Ishikawa (cell line): ENCODE measurements at regions not wholly inside any gene's neighbourhood (a gene's known extent, or its start where the extent isn't known, plus 50 kb on each side); places are given as distances from the start of the nearest gene placed in this dataset.

Experiments used
- CEBPB ChIP-seq: IDR thresholded peaks from 2 replicates; pipeline ENCODE4 v1.6.1; 2012
- CREB1 ChIP-seq: IDR thresholded peaks from 2 replicates; pipeline ENCODE4 v1.6.1; 2012; ENCODE audit warnings: low read depth
- EGR1 ChIP-seq: IDR thresholded peaks from 2 replicates; pipeline ENCODE4 v1.6.1; 2012
- EP300 ChIP-seq: IDR thresholded peaks from 2 replicates; pipeline ENCODE4 v1.6.1; 2012; ENCODE audit warnings: borderline replicate concordance
- FOXM1 ChIP-seq: IDR thresholded peaks from 2 replicates; pipeline ENCODE4 v1.6.1; 2012; ENCODE audit warnings: low read depth, borderline replicate concordance
- NFIC ChIP-seq: IDR thresholded peaks from 2 replicates; pipeline ENCODE4 v1.6.1; 2012
- RAD21 ChIP-seq: IDR thresholded peaks from 2 replicates; pipeline ENCODE4 v1.6.1; 2012; ENCODE audit warnings: low read depth
- REST ChIP-seq: IDR thresholded peaks from 2 replicates; pipeline ENCODE4 v1.6.1; 2012; ENCODE audit warnings: low read depth, mild to moderate bottlenecking
- TAF1 ChIP-seq: IDR thresholded peaks from 2 replicates; pipeline ENCODE4 v1.6.1; 2012; ENCODE audit warnings: low read depth, mild to moderate bottlenecking
- TCF12 ChIP-seq: IDR thresholded peaks from 2 replicates; pipeline ENCODE4 v1.6.1; 2012; ENCODE audit warnings: low read depth
- TEAD4 ChIP-seq: IDR thresholded peaks from 2 replicates; pipeline ENCODE4 v1.6.1; 2012
- YY1 ChIP-seq: IDR thresholded peaks from 2 replicates; pipeline ENCODE4 v1.6.1; 2012; ENCODE audit warnings: low read depth
- ZBTB7A ChIP-seq: IDR thresholded peaks from 2 replicates; pipeline ENCODE4 v1.6.1; 2012; ENCODE audit warnings: low read depth
- TF ChIP-seq, protein P1 (sequence below): IDR thresholded peaks from 2 replicates; pipeline ENCODE4 v1.6.1; 2012
- TF ChIP-seq, protein P2 (sequence below): IDR thresholded peaks from 2 replicates; pipeline ENCODE4 v1.6.1; 2012

- TF ChIP-seq, protein P1, sequence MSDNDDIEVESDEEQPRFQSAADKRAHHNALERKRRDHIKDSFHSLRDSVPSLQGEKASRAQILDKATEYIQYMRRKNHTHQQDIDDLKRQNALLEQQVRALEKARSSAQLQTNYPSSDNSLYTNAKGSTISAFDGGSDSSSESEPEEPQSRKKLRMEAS, result no peak
- no peak for TF ChIP-seq TAF1
- no peak for TF ChIP-seq EGR1
- TF ChIP-seq NFIC, result no peak
- no peak for TF ChIP-seq CREB1
- TF ChIP-seq CEBPB, result no peak
- no peak for TF ChIP-seq TCF12
- no peak for TF ChIP-seq RAD21
- no peak for TF ChIP-seq EP300
- no peak for TF ChIP-seq TEAD4
- TF ChIP-seq REST, result no peak
- no peak for TF ChIP-seq ZBTB7A
- no peak for TF ChIP-seq FOXM1
- TF ChIP-seq, protein P2, sequence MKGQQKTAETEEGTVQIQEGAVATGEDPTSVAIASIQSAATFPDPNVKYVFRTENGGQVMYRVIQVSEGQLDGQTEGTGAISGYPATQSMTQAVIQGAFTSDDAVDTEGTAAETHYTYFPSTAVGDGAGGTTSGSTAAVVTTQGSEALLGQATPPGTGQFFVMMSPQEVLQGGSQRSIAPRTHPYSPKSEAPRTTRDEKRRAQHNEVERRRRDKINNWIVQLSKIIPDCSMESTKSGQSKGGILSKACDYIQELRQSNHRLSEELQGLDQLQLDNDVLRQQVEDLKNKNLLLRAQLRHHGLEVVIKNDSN, result no peak
- no peak for TF ChIP-seq YY1
These were observed 202.5 kb upstream of the SLC8A1 start for GRCh38 chr2:40654346-40654745.

GRCh38 chr2:40658941-40659340, 207.1 kb upstream of the SLC8A1 start:
- TF ChIP-seq NFIC (no peak), EGR1 (no peak), REST (peak; percentile 83), CREB1 (no peak), TEAD4 (no peak), ZBTB7A (no peak)

GRCh38 chr2:40665493-40666232, 213.8 kb upstream of the SLC8A1 start:
- TF ChIP-seq, protein P1, result no peak
- TF ChIP-seq CEBPB (no peak), TEAD4 (no peak), EGR1 (no peak), NFIC (no peak), FOXM1 (no peak), TCF12 (no peak), YY1 (no peak)
- TF ChIP-seq, protein P2, result no peak

GRCh38 chr2:40666398-40666797, 214.5 kb upstream of the SLC8A1 start:
- TF ChIP-seq FOXM1 (no peak), RAD21 (no peak), REST (no peak), TAF1 (no peak), YY1 (no peak), CREB1 (no peak), CEBPB (no peak), ZBTB7A (no peak), EGR1 (no peak), TCF12 (no peak), NFIC (no peak), TEAD4 (no peak), EP300 (no peak)
- TF ChIP-seq, protein P1, result no peak
- TF ChIP-seq, protein P2, result no peak
